Left colon (tissue), 2 donors: ENCODE measurements at regions not wholly inside any gene's neighbourhood (a gene's known extent, or its start where the extent isn't known, plus 50 kb on each side); places are given as distances from the start of the nearest gene placed in this dataset.

Experiments used
- ATAC-seq: fragments of 200-7000 bp; cut with Tn5 transposase; one replicate; pipeline ENCODE4 v1.9.1; 2020; ENCODE audit warnings: mild to moderate bottlenecking, moderate library complexity
- DNase-seq, 2 donors: peaks; one replicate each; pipeline ENCODE4 v3.0.0-alpha.2; 2020
- intact Hi-C, 2 donors: fragments of 100-400 bp; cut with DNase I in 1 of 2; cut with micrococcal nuclease in 1 of 2; formaldehyde crosslinking; loops; one replicate each; pipeline versions ENCODE4 v1.11.2 to v1.14.0; 2022; cut with DNase I, micrococcal nuclease
- donor health status: DM: no; HTN: no; CAD: no.
- donor health status: DM: yes; HTN: yes; CAD: no.

GRCh38 chr6:16985513-16986284 lies 116.2 kb upstream of the STMND1 start:
- ATAC-seq (no peak), DNase-seq (no peak)
- intact Hi-C loops: no loop called here

- intact Hi-C loops: no loop called here
- no peak for ATAC-seq
- no peak for DNase-seq
Measured at GRCh38 chr6:16982807-16983206, 119.0 kb upstream of the STMND1 start.

GRCh38 chr6:16979677-16980370 lies 122.0 kb upstream of the STMND1 start:
- DNase-seq (no peak), ATAC-seq (no peak)
- intact Hi-C loops: no loop called here

- DNase-seq (no peak), ATAC-seq (no peak)
- intact Hi-C loops: no loop called here
Measured at GRCh38 chr6:16978686-16979085, 123.2 kb upstream of the STMND1 start.

DNA sequence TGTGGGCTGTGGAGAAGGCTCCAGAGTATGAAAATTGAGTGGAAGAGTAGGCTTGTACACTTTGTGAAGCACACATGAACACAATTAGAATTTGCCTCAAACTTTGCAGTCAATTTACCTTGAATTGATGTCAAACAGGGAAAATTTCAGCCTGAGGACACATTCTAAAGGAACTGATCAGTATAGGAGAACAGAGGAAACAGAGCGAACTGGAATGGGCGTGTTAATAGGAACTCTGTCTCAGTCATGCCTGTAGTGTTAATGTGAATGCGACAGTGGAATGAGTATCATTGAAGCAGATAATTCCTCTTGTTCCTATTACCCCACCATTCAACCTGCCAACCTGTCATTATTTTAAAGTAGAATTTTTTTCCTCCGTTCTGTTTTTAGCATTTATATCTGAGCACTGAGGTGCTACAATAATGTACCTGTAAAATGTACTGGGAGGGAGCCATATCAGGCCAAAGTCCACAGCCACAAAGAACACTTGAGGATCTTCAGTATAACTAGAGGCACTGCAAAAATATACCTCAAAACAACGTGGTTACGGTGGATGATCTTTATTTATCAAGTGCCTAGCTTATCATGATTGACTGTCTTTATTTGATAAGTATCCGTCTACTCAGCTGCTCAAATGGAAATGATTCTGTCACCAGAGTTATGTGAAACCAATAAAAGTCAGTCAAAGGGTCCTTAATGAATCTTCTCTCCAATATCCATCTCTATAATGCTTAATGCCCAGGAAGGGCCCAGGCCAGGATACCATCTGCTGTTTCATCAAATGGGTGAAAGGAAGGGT lies 125.3 kb upstream of the STMND1 start:
- no peak for ATAC-seq
- intact Hi-C loops: no loop called here
- no peak for DNase-seq

- intact Hi-C loops: no loop called here
- DNase-seq: no peak
- ATAC-seq: no peak
Measured at GRCh38 chr6:16974704-16975359, 127.0 kb upstream of the STMND1 start.

DNA sequence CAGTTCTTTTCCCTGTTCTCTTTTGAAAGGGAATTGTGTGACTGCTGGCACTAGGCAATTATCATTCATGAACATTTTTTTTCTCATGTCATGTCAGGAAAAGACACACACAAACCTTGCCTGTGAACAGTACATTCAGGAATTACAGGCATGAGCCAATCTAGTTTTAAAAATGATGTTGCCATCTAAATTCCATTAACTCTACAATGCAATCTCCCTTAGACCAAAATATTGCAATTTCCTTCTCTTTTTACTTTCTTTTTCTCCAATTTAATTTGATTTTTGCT lies 127.5 kb upstream of the STMND1 start:
- intact Hi-C loops: no loop called here
- DNase-seq (no peak), ATAC-seq (no peak)

- DNase-seq (no peak), ATAC-seq (no peak)
- intact Hi-C loops: no loop called here
Measured at GRCh38 chr6:16973545-16974386, 128.1 kb upstream of the STMND1 start.

DNA sequence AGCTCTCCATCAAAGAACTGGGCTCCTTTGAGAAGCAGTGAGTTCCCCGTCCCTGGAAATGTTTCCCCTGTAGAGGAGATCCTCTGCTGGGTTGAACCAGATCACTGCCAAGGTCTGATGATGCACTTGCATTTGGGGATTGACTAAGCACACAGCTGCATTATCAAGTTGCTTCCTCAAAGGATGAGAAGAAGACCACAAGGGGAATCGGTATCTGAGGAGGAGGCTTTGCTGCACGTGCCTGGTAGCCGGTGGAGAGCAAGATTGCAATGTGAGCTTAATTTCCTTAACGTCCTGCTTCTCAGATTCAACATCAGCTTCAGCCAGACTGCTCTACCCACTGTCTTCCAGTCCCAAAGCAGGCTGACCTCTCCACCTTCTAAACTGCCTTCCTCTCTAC lies 128.8 kb upstream of the STMND1 start:
- intact Hi-C loops: no loop called here
- DNase-seq (no peak), ATAC-seq (no peak)

- intact Hi-C loops: no loop called here
- ATAC-seq: no peak
- DNase-seq: no peak
Measured at GRCh38 chr6:16972535-16972934, 129.3 kb upstream of the STMND1 start.

- DNase-seq (no peak), ATAC-seq (no peak)
- intact Hi-C loops: loop anchor here in 1 of 2 donors (10.0 kb wide), 1 partner anchor 635 kb away; no protein-coding TSS in a partner anchor
Measured at GRCh38 chr6:16969699-16970655, 131.9 kb upstream of the STMND1 start.

DNA sequence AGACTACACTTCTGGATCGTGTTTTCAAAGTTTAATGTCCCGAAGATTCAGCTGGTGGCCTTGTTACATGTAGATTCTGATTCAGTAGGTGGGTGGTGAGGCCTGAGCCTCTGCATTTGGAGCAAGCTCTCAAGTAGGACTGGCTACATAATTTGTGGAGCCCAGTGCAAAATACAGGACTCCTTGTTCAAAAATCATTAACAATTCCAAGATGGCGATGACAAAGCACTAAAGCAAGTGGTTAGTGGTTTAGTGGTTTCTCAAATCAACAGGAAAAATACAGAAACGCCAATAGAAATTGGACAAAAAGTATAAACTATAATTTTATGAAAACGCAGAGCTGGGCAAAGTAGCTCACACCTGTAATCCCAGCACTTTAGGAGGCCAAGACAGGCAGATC lies 133.7 kb upstream of the STMND1 start:
- ATAC-seq (no peak), DNase-seq (no peak)
- intact Hi-C loops: loop anchor here in 1 of 2 donors (10.0 kb wide), 1 partner anchor 633 kb away; no protein-coding TSS in a partner anchor

GRCh38 chr6:16967470-16967817 lies 134.4 kb upstream of the STMND1 start:
- DNase-seq (no peak), ATAC-seq (no peak)
- intact Hi-C loops: loop anchor here in 1 of 2 donors (10.0 kb wide), 1 partner anchor 633 kb away; no protein-coding TSS in a partner anchor

- no peak for DNase-seq
- intact Hi-C loops: loop anchor here in 1 of 2 donors (10.0 kb wide), 1 partner anchor 632 kb away; no protein-coding TSS in a partner anchor
- no peak for ATAC-seq
Measured at GRCh38 chr6:16966791-16967469, 134.9 kb upstream of the STMND1 start.

DNA sequence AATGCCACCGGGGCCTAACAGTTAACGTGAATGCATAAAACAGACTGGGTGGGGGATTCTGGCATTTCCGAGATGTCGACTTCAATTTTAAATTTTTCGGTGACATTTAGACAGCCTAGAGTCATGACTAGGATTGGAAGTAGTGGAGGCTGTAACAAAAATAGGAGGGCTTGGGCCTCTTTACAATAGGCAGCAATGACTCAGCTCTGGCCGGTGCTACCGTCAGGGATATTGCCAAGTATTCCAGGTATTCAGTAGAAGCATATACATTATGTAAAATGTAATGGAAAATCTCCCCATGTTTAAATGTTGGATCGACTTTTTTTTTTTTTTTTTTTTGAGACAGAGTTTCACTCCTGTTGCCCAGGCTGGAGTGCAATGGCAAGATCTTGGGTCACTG lies 136.2 kb upstream of the STMND1 start:
- DNase-seq (no peak), ATAC-seq (no peak)
- intact Hi-C loops: loop anchor here in 1 of 2 donors (10.0 kb wide), 1 partner anchor 631 kb away; no protein-coding TSS in a partner anchor
